WI38 (cell line): ENCODE measurements at regions not wholly inside any gene's neighbourhood (a gene's known extent, or its start where the extent isn't known, plus 50 kb on each side); places are given as distances from the start of the nearest gene placed in this dataset.

Experiments
- H3K4me3 ChIP-seq: 2 replicates; pipeline ENCODE4 v1.5.1; 2011; ENCODE audit warnings: low read depth, mild to moderate bottlenecking, control low read depth, low read length
- CTCF ChIP-seq: IDR thresholded peaks from 2 replicates; pipeline ENCODE4 v1.5.1; 2012; ENCODE audit warnings: low read depth, mild to moderate bottlenecking, control low read depth, low read length

- no peak for TF ChIP-seq CTCF
- no peak overlapping the region for H3K4me3 ChIP-seq
These were observed 656.9 kb downstream of the NTRK3 start for GRCh38 chr15:87599616-87600015.

GRCh38 chr15:87597346-87598052 lies 659.0 kb downstream of the NTRK3 start:
- H3K4me3 ChIP-seq: no peak overlapping the region
- no peak for TF ChIP-seq CTCF

GRCh38 chr15:87591582-87591981 lies 665.0 kb downstream of the NTRK3 start:
- H3K4me3 ChIP-seq: no peak overlapping the region
- TF ChIP-seq CTCF: no peak

- no peak overlapping the region for H3K4me3 ChIP-seq
- TF ChIP-seq CTCF: no peak
These were observed 665.5 kb downstream of the NTRK3 start for GRCh38 chr15:87591042-87591441.

- TF ChIP-seq CTCF: no peak
These were observed 667.4 kb downstream of the NTRK3 start for GRCh38 chr15:87589134-87589533.

GRCh38 chr15:87582169-87582568 lies 674.4 kb downstream of the NTRK3 start:
- no peak overlapping the region for H3K4me3 ChIP-seq
- TF ChIP-seq CTCF: no peak

More at GRCh38 chr15:87589134-87589533, 667.4 kb downstream of the NTRK3 start:
- no peak overlapping the region for H3K4me3 ChIP-seq

GRCh38 chr15:87579537-87579936 lies 677.0 kb downstream of the NTRK3 start:
- no peak overlapping the region for H3K4me3 ChIP-seq
- no peak for TF ChIP-seq CTCF
